Erythroblast (primary cell): ENCODE measurements at regions not wholly inside any gene's neighbourhood (a gene's known extent, or its start where the extent isn't known, plus 50 kb on each side); places are given as distances from the start of the nearest gene placed in this dataset.
"Not testable (repeated sequence)": the region's sequence is repeated elsewhere in the genome, so short reads cannot be mapped to it uniquely, and the experiment has no call there.

ENCODE experiments used
- DNase-seq, 2 experiments: peaks; one replicate each; lab custom pipeline; 2025; lab: John Stamatoyannopoulos, UW
- GATA1 ChIP-seq: IDR thresholded peaks from 2 replicates; pipeline ENCODE4 v1.6.1; 2011; ENCODE audit warnings: low read depth, mild to moderate bottlenecking, control low read depth, low read length, moderate library complexity
- POLR2A ChIP-seq: IDR thresholded peaks from 2 replicates; pipeline ENCODE4 v1.6.1; 2011; ENCODE audit warnings: mild to moderate bottlenecking, low read length

DNA sequence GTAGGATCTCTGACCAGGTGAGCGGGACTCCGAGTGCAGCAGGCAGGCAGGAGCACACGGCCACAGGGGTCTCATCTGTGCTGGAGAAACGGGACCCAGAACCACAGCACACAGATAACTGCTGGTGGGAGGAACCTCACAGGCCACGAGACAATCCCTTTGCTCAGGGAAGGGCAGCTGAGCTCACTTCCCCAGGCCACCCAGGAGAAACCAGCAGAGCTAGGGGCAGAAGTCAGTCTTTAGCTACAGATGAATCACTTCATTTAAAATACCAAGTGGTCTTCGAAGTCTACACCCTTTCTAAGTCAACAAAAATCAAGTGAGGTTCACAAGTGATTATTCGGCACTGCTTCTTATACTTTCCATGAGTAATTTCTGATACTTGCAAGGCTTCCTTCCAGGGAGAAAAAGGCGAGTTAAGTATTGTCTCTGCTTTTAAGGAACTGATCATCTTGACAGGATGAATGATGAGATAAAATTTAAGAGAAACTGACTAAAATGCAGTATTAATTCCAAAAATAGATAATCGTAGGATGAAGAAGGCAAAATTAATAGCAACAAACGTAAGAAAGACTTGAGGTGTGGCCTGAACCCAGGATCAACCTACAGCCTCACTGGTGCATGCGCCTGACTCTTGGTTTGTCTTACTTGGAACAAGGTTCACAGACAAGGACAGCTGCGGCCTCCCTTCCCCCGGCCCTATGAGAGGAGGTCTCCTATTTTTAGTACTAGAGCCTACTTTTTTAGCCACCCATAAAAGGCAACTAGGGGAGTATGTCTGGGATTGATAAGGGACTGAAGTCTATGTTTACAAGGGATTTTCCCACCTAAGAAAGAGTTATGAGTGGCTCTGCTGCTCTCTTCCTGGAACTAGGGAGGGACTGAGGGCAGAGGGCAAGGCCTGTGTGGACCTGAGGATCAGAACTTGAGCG, 233.6 kb downstream of the TTLL2 start:
- no peak for DNase-seq
- TF ChIP-seq POLR2A (no peak), GATA1 (no peak)

GRCh38 chr6:167559675-167560479, 235.0 kb downstream of the TTLL2 start:
- DNase-seq: no peak
- TF ChIP-seq GATA1 (no peak), POLR2A (no peak)

GRCh38 chr6:167560673-167561569, 236.0 kb downstream of the TTLL2 start:
- no peak for DNase-seq
- no peak for TF ChIP-seq GATA1
- TF ChIP-seq POLR2A: no peak

DNA sequence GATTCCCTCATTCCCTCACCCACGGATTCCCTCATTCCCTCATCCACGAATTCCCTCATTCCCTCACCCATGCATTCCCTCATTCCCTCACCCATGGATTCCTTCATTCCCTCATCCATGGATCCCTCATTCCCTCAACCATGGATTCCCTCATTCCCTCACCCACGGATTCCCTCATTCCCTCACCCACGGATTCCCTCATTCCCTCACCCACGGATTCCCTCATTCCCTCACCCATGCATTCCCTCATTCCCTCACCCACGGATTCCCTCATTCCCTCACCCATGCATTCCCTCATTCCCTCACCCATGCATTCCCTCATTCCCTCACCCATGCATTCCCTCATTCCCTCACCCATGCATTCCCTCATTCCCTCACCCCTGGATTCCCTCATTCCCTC, 238.0 kb downstream of the TTLL2 start:
- not testable (repeated sequence) for DNase-seq

GRCh38 chr6:167564416-167565250, 239.7 kb downstream of the TTLL2 start:
- no peak for TF ChIP-seq GATA1
- no peak for TF ChIP-seq POLR2A
- DNase-seq: no peak

- TF ChIP-seq POLR2A (no peak), GATA1 (no peak)
- DNase-seq: no peak
These were observed 240.5 kb downstream of the TTLL2 start for GRCh38 chr6:167565388-167565787.

GRCh38 chr6:167565884-167566599, 241.2 kb downstream of the TTLL2 start:
- TF ChIP-seq POLR2A: no peak
- TF ChIP-seq GATA1: no peak
- DNase-seq: no peak

- TF ChIP-seq GATA1 (no peak), POLR2A (no peak)
These were observed 241.8 kb downstream of the TTLL2 start for GRCh38 chr6:167566711-167567141.

DNA sequence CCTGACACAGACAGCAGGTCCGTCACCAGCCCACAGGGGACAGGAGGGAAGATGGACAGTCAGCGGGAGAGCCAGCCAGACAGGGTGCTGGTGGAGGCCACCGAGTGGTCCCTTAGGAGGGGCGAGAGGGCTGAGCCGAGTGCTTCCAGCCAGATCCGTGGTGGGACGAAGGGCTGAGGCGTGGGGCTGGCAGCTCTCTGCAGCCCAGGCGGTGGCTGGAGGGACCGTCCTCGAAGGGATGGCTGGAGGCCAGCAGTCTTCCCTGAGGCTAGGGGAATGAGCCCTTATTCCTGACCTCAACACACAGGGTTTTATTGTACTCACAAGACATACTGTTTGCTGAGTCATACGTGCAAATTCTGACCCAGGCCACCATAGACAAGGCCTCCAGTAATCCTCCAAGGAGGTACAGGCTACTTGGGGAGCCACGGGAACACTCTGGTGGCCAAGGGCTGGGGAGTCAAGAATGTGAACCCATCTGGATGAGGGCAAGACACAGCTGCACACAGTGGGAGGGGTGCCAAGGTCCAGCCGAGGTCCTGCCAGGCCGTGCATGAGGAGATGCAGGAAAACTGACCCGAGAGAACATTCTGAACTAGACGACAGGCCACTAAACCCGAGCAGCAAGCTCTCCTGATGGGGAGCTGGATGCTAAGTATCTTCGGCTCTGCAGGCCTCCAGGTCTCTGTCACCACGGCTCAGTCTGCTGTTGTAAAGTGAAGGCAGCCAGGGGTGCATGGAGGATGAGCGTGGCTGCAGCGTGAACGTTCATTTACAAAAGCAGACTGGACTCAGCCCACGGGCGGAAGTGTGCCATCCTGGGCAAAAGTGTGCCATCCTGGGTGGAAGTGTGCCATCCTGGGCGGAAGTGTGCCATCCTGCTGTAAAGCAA, 242.5 kb downstream of the TTLL2 start:
- DNase-seq: no peak
- TF ChIP-seq POLR2A (no peak), GATA1 (no peak)

More at GRCh38 chr6:167566711-167567141, 241.8 kb downstream of the TTLL2 start:
- DNase-seq: no peak

GRCh38 chr6:167568407-167569024, 243.6 kb downstream of the TTLL2 start:
- TF ChIP-seq POLR2A (no peak), GATA1 (no peak)
- no peak for DNase-seq
